IMR-90 (cell line): ENCODE measurements at regions not wholly inside any gene's neighbourhood (a gene's known extent, or its start where the extent isn't known, plus 50 kb on each side); places are given as distances from the start of the nearest gene placed in this dataset.

ENCODE experiments used
- ATAC-seq: fragments of 200-7000 bp; cut with Tn5 transposase; 2 replicates; pipeline ENCODE4 v1.9.1; 2020; ENCODE audit warnings: low read depth, mild to moderate bottlenecking, moderate library complexity
- BruUV-seq: library from RNA; stranded (reverse); fragments of 400-500 nt; replicated peaks from 2 replicates; lab custom pipeline; 2021; lab: Mats Ljungman, UMichigan
- CTCF ChIA-PET: fragments of 300-600 bp; formaldehyde crosslinking; extraction: SDS; loops from one replicate; lab custom pipeline; 2021; ENCODE audit warnings: antibody characterized with exemption; lab: Yijun Ruan, JAX
- POLR2A ChIA-PET: fragments of 300-600 bp; sonication (Branson Sonifier 250); formaldehyde crosslinking; loops from one replicate; lab custom pipeline; 2022; ENCODE audit warnings: antibody characterized with exemption; ENCODE audit not compliant: unreplicated experiment; lab: Charles Lee
- DNase-seq: peaks from one replicate; pipeline ENCODE4 v3.0.0; 2013
- H2AFZ ChIP-seq: replicated peaks from 2 replicates; pipeline ENCODE3; 2013; ENCODE audit warnings: low read length, mild to moderate bottlenecking; ENCODE audit not compliant: poor library complexity
- H2AK5ac ChIP-seq: 2 replicates; pipeline ENCODE4 v1.6.1; 2013; ENCODE audit warnings: low read depth, low read length, inconsistent platforms
- H2AK9ac ChIP-seq: replicated peaks from 2 replicates; pipeline ENCODE3; 2013; ENCODE audit warnings: mild to moderate bottlenecking, low read depth, low read length, moderate library complexity; ENCODE audit not compliant: poor library complexity
- H2BK120ac ChIP-seq: 2 replicates; pipeline ENCODE4 v1.6.1; 2013; ENCODE audit warnings: low read depth, low read length, inconsistent platforms
- H2BK15ac ChIP-seq: 3 replicates; pipeline ENCODE4 v1.6.1; 2013; ENCODE audit warnings: low read depth, low read length, inconsistent platforms
- H2BK20ac ChIP-seq: 2 replicates; pipeline ENCODE4 v1.6.1; 2013; ENCODE audit warnings: low read depth, mild to moderate bottlenecking, inconsistent platforms, low read length, moderate library complexity
- H2BK5ac ChIP-seq: 2 replicates; pipeline ENCODE4 v1.6.1; 2013; ENCODE audit warnings: mild to moderate bottlenecking, low read depth, low read length, inconsistent platforms; ENCODE audit not compliant: poor library complexity, severe bottlenecking
- H3K14ac ChIP-seq: replicated peaks from 2 replicates; pipeline ENCODE4 v1.6.1; 2013; ENCODE audit warnings: low read depth, low read length, inconsistent platforms
- H3K18ac ChIP-seq: 2 replicates; pipeline ENCODE4 v1.6.1; 2013; ENCODE audit warnings: low read depth, low read length, control low read depth
- H3K23ac ChIP-seq: 2 replicates; pipeline ENCODE4 v1.6.1; 2013; ENCODE audit warnings: low read depth, low read length, inconsistent platforms
- H3K27ac ChIP-seq: 2 replicates; pipeline ENCODE4 v1.5.1; 2013; ENCODE audit warnings: mild to moderate bottlenecking, control low read depth, low read length; ENCODE audit not compliant: insufficient read depth
- H3K27me3 ChIP-seq: 2 replicates; pipeline ENCODE4 v1.6.1; 2013; ENCODE audit warnings: low read length; ENCODE audit not compliant: control insufficient read depth, insufficient read depth
- H3K36me3 ChIP-seq: 2 replicates; pipeline ENCODE4 v1.6.1; 2013; ENCODE audit warnings: low read length, mixed read lengths; ENCODE audit not compliant: control insufficient read depth, insufficient read depth
- H3K4ac ChIP-seq: 2 replicates; pipeline ENCODE4 v1.6.1; 2013; ENCODE audit warnings: low read depth, low read length, inconsistent platforms
- H3K4me1 ChIP-seq: 2 replicates; pipeline ENCODE4 v1.6.1; 2013; ENCODE audit warnings: low read length, mixed read lengths; ENCODE audit not compliant: control insufficient read depth, insufficient read depth
- H3K4me2 ChIP-seq: 2 replicates; pipeline ENCODE4 v1.6.1; 2013; ENCODE audit warnings: low read depth, mild to moderate bottlenecking, control low read depth, low read length, moderate library complexity
- H3K4me3 ChIP-seq: 2 replicates; pipeline ENCODE4 v1.5.1; 2013; ENCODE audit warnings: low read depth, mild to moderate bottlenecking, control low read depth, low read length, moderate library complexity; ENCODE audit not compliant: insufficient read depth
- H3K56ac ChIP-seq: 2 replicates; pipeline ENCODE4 v1.6.1; 2013; ENCODE audit warnings: low read length, inconsistent platforms; ENCODE audit not compliant: insufficient read depth; ENCODE audit errors: extremely low read depth
- H3K79me1 ChIP-seq, 2 experiments: 2 replicates each; pipeline ENCODE4 v1.6.1; 2013; ENCODE audit warnings: low read length in 2 of 2, inconsistent platforms in 1 of 2, low read depth in 1 of 2
- H3K9ac ChIP-seq: 2 replicates; pipeline ENCODE4 v1.6.1; 2013; ENCODE audit warnings: low read depth, low read length, control low read depth
- H3K9me1 ChIP-seq: 2 replicates; pipeline ENCODE4 v1.6.1; 2013; ENCODE audit warnings: low read length, inconsistent platforms; ENCODE audit not compliant: insufficient read depth
- H3K9me3 ChIP-seq: 2 replicates; pipeline ENCODE4 v1.6.1; 2013; ENCODE audit warnings: low read length; ENCODE audit not compliant: control insufficient read depth, insufficient read depth
- H4K20me1 ChIP-seq: 2 replicates; pipeline ENCODE4 v1.6.1; 2013; ENCODE audit warnings: low read length, inconsistent platforms; ENCODE audit not compliant: insufficient read depth
- H4K5ac ChIP-seq: 2 replicates; pipeline ENCODE4 v1.6.1; 2013; ENCODE audit warnings: mild to moderate bottlenecking, low read depth, low read length, control low read depth
- H4K8ac ChIP-seq, 2 experiments: 2 replicates each; pipeline ENCODE4 v1.6.1; 2013; ENCODE audit warnings: low read depth in 2 of 2, low read length in 2 of 2, control low read depth in 1 of 2, inconsistent platforms in 1 of 2
- H4K91ac ChIP-seq: 2 replicates; pipeline ENCODE4 v1.6.1; 2013; ENCODE audit warnings: low read depth, low read length, inconsistent platforms; ENCODE audit not compliant: insufficient read depth
- BHLHE40 ChIP-seq: fragments of 150-350 bp; IDR thresholded peaks from 2 replicates; pipeline ENCODE4 v1.6.1; 2016; ENCODE audit warnings: mild to moderate bottlenecking, low read depth, low read length
- CEBPB ChIP-seq: IDR thresholded peaks from 2 replicates; pipeline ENCODE4 v1.6.1; 2012; ENCODE audit warnings: low read depth, low read length, improper control_type of control experiment
- CHD1 ChIP-seq: IDR thresholded peaks from 2 replicates; pipeline ENCODE4 v1.6.1; 2012; ENCODE audit warnings: low read depth, low read length, improper control_type of control experiment
- FOS ChIP-seq: fragments of 150-350 bp; IDR thresholded peaks from 2 replicates; pipeline ENCODE4 v1.6.1; 2016; ENCODE audit warnings: low read depth, low read length
- MAFK ChIP-seq: IDR thresholded peaks from 2 replicates; pipeline ENCODE4 v1.6.1; 2012; ENCODE audit warnings: low read depth, low read length, improper control_type of control experiment
- MAZ ChIP-seq: IDR thresholded peaks from 2 replicates; pipeline ENCODE4 v1.6.1; 2012; ENCODE audit warnings: low read depth, mild to moderate bottlenecking, low read length, improper control_type of control experiment, moderate library complexity, borderline replicate concordance
- MXI1 ChIP-seq: IDR thresholded peaks from 2 replicates; pipeline ENCODE4 v1.6.1; 2012; ENCODE audit warnings: low read depth, mild to moderate bottlenecking, low read length, moderate library complexity, borderline replicate concordance
- NFE2L2 ChIP-seq: fragments of 150-350 bp; IDR thresholded peaks from 2 replicates; pipeline ENCODE4 v1.6.1; 2016; ENCODE audit warnings: low read depth, mild to moderate bottlenecking, low read length
- POLR2A ChIP-seq: IDR thresholded peaks from 2 replicates; pipeline ENCODE4 v1.6.1; 2012; ENCODE audit warnings: mild to moderate bottlenecking, low read depth, low read length
- RAD21 ChIP-seq: IDR thresholded peaks from 2 replicates; pipeline ENCODE4 v1.6.1; 2012; ENCODE audit warnings: low read length, improper control_type of control experiment
- RCOR1 ChIP-seq: IDR thresholded peaks from 2 replicates; pipeline ENCODE4 v1.6.1; 2012; ENCODE audit warnings: mild to moderate bottlenecking, low read length, improper control_type of control experiment; ENCODE audit not compliant: insufficient replicate concordance
- RFX5 ChIP-seq: IDR thresholded peaks from 2 replicates; pipeline ENCODE4 v1.8.0; 2012; ENCODE audit warnings: low read depth, mild to moderate bottlenecking, low read length, moderate library complexity
- SMC3 ChIP-seq: fragments of 150-350 bp; IDR thresholded peaks from 2 replicates; pipeline ENCODE4 v1.6.1; 2016; ENCODE audit warnings: low read depth, mild to moderate bottlenecking, antibody characterized with exemption, low read length, moderate library complexity
- WGBS, 2 experiments: methylation state at CpG; one replicate each; pipeline versions ENCODE4 v1.1.5 to v1.1.7; 2013; ENCODE audit warnings: missing lambda C conversion rate in 2 of 2; ENCODE audit not compliant: insufficient read length in 1 of 2; ENCODE audit errors: extremely low coverage in 2 of 2; 5-methylcytosine and 5-hydroxymethylcytosine counted together
- dilution Hi-C: fragments of 300-500 bp; cut with HindIII; formaldehyde crosslinking; loops from one replicate; pipeline ENCODE4 v1.14.3; 2018; ENCODE audit warnings: low sequenced_read_pairs; ENCODE audit not compliant: unreplicated experiment
- in situ Hi-C: fragments of 300-500 bp; cut with MboI; formaldehyde crosslinking; loops from 3 replicates; pipeline ENCODE4 v1.14.3; 2019; ENCODE audit warnings: low sequenced_read_pairs, inconsistent platforms, mixed read lengths
- intact Hi-C: fragments of 100-400 bp; cut with micrococcal nuclease; formaldehyde crosslinking; loops from 2 replicates; pipeline ENCODE4 v1.10.0; 2022
- TF ChIP-seq, protein P1 (sequence below): conservative IDR thresholded peaks from 2 replicates; pipeline ENCODE4 v1.5.1; 2012; ENCODE audit warnings: mild to moderate bottlenecking, low read depth, low read length, improper control_type of control experiment
- TF ChIP-seq, protein P2 (sequence below): fragments of 150-350 bp; IDR thresholded peaks from 2 replicates; pipeline ENCODE4 v1.6.1; 2017; ENCODE audit warnings: mild to moderate bottlenecking, antibody characterized with exemption, low read length, low read depth
- TF ChIP-seq, protein P3 (sequence below): fragments of 150-350 bp; IDR thresholded peaks from 2 replicates; pipeline ENCODE4 v1.6.1; 2016; ENCODE audit warnings: low read depth, mild to moderate bottlenecking, low read length, moderate library complexity, borderline replicate concordance

DNA sequence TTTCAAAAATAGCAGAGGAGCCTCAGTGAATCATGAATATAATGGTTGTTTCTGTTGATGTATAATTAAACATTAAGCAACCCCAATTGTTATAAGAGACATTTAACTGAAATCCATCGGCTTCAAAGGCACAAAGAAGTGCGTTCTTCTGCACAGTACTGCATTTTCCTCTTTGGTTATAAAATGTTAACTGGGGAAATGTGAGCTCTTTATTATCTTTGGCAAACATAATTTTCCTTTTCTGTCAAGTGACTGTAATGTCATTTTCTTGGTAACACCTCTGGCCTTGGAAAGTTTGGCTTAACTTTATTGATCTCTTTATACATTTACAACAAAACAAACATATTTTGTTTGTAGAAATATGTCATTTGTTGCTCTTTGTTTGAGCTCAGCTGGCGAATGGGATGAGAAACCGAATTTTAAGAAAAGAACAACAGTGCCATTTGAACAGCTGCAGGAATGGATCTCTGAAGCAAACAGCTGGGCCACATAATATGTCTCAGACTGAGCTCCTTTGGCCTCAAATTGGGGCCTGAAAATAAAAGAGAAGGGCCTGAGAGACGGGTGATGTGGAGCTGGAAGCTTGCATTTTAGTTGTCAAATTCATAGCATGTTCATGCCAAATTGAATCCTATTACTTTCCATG, 427.0 kb upstream of the SPTLC3 start:
- intact Hi-C loops = no loop called here

More for the DNA sequence above, 427.0 kb upstream of the SPTLC3 start:
- Histone ChIP-seq H2AK9ac (no peak overlapping the region), H2BK120ac (no peak overlapping the region), H3K9me1 (no peaks in the 10 kb centered on the region), H3K27me3 (no peaks in the 10 kb centered on the region), H4K20me1 (no peaks in the 10 kb centered on the region), H2AK5ac (no peak overlapping the region), H4K5ac (no peak overlapping the region), H3K27ac (no peak overlapping the region), H3K56ac (no peak overlapping the region), H2BK20ac (no peak overlapping the region), H3K4ac (no peak overlapping the region), H4K8ac (no peak overlapping the region), H3K14ac (no peak overlapping the region), H3K4me1 (no peaks in the 10 kb centered on the region), H2AFZ (no peak overlapping the region), H2BK15ac (no peak overlapping the region), H3K36me3 (no peaks in the 10 kb centered on the region), H3K79me1 (no peaks in the 10 kb centered on the region), H2BK5ac (no peak overlapping the region), H3K18ac (no peak overlapping the region), H3K9me3 (peaks cover 4% of the 10 kb centered on the region; the same call in 1 of the 2 replicates), H3K23ac (no peak overlapping the region), H3K4me2 (no peak overlapping the region), H3K4me3 (no peak overlapping the region), H3K9ac (no peak overlapping the region), H4K91ac (no peak overlapping the region)
- no TSS peak for BruUV-seq
- ATAC-seq (no peak), DNase-seq (no peak)
- TF ChIP-seq CEBPB (no peak), FOS (no peak), MAFK (no peak), CHD1 (no peak), MXI1 (no peak), RCOR1 (no peak), SMC3 (no peak), MAZ (no peak), BHLHE40 (no peak), RAD21 (no peak), RFX5 (no peak), NFE2L2 (no peak), POLR2A (no peak)
- TF ChIP-seq, protein P1, sequence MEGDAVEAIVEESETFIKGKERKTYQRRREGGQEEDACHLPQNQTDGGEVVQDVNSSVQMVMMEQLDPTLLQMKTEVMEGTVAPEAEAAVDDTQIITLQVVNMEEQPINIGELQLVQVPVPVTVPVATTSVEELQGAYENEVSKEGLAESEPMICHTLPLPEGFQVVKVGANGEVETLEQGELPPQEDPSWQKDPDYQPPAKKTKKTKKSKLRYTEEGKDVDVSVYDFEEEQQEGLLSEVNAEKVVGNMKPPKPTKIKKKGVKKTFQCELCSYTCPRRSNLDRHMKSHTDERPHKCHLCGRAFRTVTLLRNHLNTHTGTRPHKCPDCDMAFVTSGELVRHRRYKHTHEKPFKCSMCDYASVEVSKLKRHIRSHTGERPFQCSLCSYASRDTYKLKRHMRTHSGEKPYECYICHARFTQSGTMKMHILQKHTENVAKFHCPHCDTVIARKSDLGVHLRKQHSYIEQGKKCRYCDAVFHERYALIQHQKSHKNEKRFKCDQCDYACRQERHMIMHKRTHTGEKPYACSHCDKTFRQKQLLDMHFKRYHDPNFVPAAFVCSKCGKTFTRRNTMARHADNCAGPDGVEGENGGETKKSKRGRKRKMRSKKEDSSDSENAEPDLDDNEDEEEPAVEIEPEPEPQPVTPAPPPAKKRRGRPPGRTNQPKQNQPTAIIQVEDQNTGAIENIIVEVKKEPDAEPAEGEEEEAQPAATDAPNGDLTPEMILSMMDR = no peak
- TF ChIP-seq, protein P2, sequence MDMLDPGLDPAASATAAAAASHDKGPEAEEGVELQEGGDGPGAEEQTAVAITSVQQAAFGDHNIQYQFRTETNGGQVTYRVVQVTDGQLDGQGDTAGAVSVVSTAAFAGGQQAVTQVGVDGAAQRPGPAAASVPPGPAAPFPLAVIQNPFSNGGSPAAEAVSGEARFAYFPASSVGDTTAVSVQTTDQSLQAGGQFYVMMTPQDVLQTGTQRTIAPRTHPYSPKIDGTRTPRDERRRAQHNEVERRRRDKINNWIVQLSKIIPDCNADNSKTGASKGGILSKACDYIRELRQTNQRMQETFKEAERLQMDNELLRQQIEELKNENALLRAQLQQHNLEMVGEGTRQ = no peak
- TF ChIP-seq, protein P3, sequence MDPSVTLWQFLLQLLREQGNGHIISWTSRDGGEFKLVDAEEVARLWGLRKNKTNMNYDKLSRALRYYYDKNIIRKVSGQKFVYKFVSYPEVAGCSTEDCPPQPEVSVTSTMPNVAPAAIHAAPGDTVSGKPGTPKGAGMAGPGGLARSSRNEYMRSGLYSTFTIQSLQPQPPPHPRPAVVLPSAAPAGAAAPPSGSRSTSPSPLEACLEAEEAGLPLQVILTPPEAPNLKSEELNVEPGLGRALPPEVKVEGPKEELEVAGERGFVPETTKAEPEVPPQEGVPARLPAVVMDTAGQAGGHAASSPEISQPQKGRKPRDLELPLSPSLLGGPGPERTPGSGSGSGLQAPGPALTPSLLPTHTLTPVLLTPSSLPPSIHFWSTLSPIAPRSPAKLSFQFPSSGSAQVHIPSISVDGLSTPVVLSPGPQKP = no peak
- 0% methylated on average over 1 of the region's 5 CpGs; no CpG with 5 or more reads in 1 of the 2 experiments for WGBS, 2 experiments
- ChIA-PET CTCF (no interaction called here), POLR2A (no interaction called here)
- dilution Hi-C loops (no loop called here), in situ Hi-C loops (no loop called here)
